GM12874 (cell line): ENCODE measurements at regions not wholly inside any gene's neighbourhood (a gene's known extent, or its start where the extent isn't known, plus 50 kb on each side); places are given as distances from the start of the nearest gene placed in this dataset.

ENCODE experiments used
- CTCF ChIP-seq: IDR thresholded peaks from 2 replicates; pipeline ENCODE4 v1.5.1; 2011; ENCODE audit warnings: low read depth, mild to moderate bottlenecking, control low read depth, low read length, moderate library complexity; ENCODE audit not compliant: insufficient read depth

- no peak for TF ChIP-seq CTCF
These were observed 146.1 kb upstream of the ADGRL2 start for GRCh38 chr1:81654657-81655056.

- no peak for TF ChIP-seq CTCF
These were observed 146.6 kb upstream of the ADGRL2 start for GRCh38 chr1:81654147-81654546.

GRCh38 chr1:81650776-81651175 lies 150.0 kb upstream of the ADGRL2 start:
- no peak for TF ChIP-seq CTCF

- TF ChIP-seq CTCF: no peak
These were observed 164.9 kb upstream of the ADGRL2 start for GRCh38 chr1:81635816-81636215.

GRCh38 chr1:81634294-81634693 lies 166.4 kb upstream of the ADGRL2 start:
- TF ChIP-seq CTCF: no peak

- no peak for TF ChIP-seq CTCF
These were observed 181.6 kb upstream of the ADGRL2 start for GRCh38 chr1:81619156-81619555.

- TF ChIP-seq CTCF: no peak
These were observed 182.4 kb upstream of the ADGRL2 start for GRCh38 chr1:81618376-81618775.
